ENCODE measurements at regions not wholly inside any gene's neighbourhood (a gene's known extent, or its start where the extent isn't known, plus 50 kb on each side); places are given as distances from the start of the nearest gene placed in this dataset.

DNA sequence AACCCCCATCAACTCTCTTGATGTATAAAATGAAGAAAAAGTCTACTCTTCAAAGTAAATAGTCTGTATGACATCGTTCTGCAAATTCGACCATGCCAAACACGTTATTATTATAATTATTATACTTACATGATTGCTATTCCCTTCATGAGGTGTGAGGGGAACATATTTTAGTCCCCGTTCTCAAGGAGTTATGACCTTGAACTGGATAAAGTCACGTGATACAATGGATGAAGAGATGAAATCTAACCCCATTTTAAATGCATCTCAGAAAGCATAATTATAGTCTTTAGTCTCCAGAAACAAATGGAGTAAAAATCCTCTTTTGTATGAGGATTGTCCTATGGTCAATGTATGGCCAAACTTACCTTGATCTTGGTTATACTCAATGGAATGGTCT, 250.3 kb downstream of the HS3ST1 start:
- H3F3A ChIP-seq (ENCODE audit: low read depth): no peaks in the 10 kb centered on the region
- H3K79me2 ChIP-seq (ENCODE audit: insufficient read depth, low read length): no peaks in the 10 kb centered on the region
- H3K9ac ChIP-seq (ENCODE audit: low read depth, low read length, poor library complexity, severe bottlenecking): no peak overlapping the region
- H2AFZ ChIP-seq (ENCODE audit: low read length): no peak overlapping the region
- H3K27me3 ChIP-seq (ENCODE audit: insufficient read depth, low read length, poor library complexity, severe bottlenecking): no peaks in the 10 kb centered on the region
- H3K4me2 ChIP-seq (ENCODE audit: low read depth, low read length, poor library complexity, severe bottlenecking): no peak overlapping the region
- no peak overlapping the region for H3K4me3 ChIP-seq (ENCODE audit: low read length, poor library complexity, severe bottlenecking)
- peaks cover 3% of the 10 kb centered on the region for H3K4me1 ChIP-seq (ENCODE audit: insufficient read depth, low read length, poor library complexity, severe bottlenecking)
- H3K9me2 ChIP-seq (replicated peaks; ENCODE audit: low read depth, low read length): no peaks in the 10 kb centered on the region
- H4K20me1 ChIP-seq (ENCODE audit: insufficient read depth, low read length, poor library complexity, severe bottlenecking): no peaks in the 10 kb centered on the region
- no peaks in the 10 kb centered on the region for H3K9me3 ChIP-seq (ENCODE audit: insufficient read depth, low read depth, low read length)
- TF ChIP-seq, protein P1, sequence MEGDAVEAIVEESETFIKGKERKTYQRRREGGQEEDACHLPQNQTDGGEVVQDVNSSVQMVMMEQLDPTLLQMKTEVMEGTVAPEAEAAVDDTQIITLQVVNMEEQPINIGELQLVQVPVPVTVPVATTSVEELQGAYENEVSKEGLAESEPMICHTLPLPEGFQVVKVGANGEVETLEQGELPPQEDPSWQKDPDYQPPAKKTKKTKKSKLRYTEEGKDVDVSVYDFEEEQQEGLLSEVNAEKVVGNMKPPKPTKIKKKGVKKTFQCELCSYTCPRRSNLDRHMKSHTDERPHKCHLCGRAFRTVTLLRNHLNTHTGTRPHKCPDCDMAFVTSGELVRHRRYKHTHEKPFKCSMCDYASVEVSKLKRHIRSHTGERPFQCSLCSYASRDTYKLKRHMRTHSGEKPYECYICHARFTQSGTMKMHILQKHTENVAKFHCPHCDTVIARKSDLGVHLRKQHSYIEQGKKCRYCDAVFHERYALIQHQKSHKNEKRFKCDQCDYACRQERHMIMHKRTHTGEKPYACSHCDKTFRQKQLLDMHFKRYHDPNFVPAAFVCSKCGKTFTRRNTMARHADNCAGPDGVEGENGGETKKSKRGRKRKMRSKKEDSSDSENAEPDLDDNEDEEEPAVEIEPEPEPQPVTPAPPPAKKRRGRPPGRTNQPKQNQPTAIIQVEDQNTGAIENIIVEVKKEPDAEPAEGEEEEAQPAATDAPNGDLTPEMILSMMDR (conservative IDR thresholded peaks at IDR 0.05; ENCODE audit: low read length): no peak
- TF ChIP-seq EZH2phosphoT487 (IDR thresholded peaks at IDR 0.05; ENCODE audit: borderline replicate concordance): no peak
- H3K36me3 ChIP-seq (ENCODE audit: insufficient read depth, low read length): no peaks in the 10 kb centered on the region

DNA sequence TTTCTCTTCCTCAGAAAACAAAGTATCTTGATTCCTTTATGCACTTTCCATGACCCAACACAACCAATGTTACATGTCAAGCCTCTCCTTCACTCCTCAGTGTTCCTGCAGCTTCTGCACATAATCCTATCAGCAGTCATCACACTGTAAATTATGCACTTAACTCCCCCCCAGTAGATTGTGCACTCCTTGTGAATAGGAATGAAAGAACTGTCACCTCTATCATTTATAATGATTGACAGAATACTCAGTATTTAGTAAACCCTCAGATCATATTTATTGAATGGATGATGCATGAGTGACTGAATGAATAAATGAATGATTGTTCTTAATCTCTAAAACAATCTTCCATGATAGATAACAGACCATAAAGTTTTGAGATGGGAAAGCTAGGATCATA, 253.3 kb downstream of the HS3ST1 start:
- H3K9me2 ChIP-seq (replicated peaks; ENCODE audit: low read depth, low read length): no peaks in the 10 kb centered on the region
- H3F3A ChIP-seq (ENCODE audit: low read depth): no peaks in the 10 kb centered on the region
- H3K9me3 ChIP-seq (ENCODE audit: insufficient read depth, low read depth, low read length): no peaks in the 10 kb centered on the region
- no peak overlapping the region for H3K9ac ChIP-seq (ENCODE audit: low read depth, low read length, poor library complexity, severe bottlenecking)
- no peak overlapping the region for H2AFZ ChIP-seq (ENCODE audit: low read length)
- no peak overlapping the region for H3K4me2 ChIP-seq (ENCODE audit: low read depth, low read length, poor library complexity, severe bottlenecking)
- peaks cover 3% of the 10 kb centered on the region for H3K4me1 ChIP-seq (ENCODE audit: insufficient read depth, low read length, poor library complexity, severe bottlenecking)
- TF ChIP-seq EZH2phosphoT487 (IDR thresholded peaks at IDR 0.05; ENCODE audit: borderline replicate concordance): no peak
- TF ChIP-seq, protein P1 (conservative IDR thresholded peaks at IDR 0.05; ENCODE audit: low read length): no peak
- no peak overlapping the region for H3K4me3 ChIP-seq (ENCODE audit: low read length, poor library complexity, severe bottlenecking)
- no peaks in the 10 kb centered on the region for H3K79me2 ChIP-seq (ENCODE audit: insufficient read depth, low read length)
- no peaks in the 10 kb centered on the region for H4K20me1 ChIP-seq (ENCODE audit: insufficient read depth, low read length, poor library complexity, severe bottlenecking)
- H3K36me3 ChIP-seq (ENCODE audit: insufficient read depth, low read length): peaks cover 4% of the 10 kb centered on the region; the same call in 1 of the 2 replicates
- no peaks in the 10 kb centered on the region for H3K27me3 ChIP-seq (ENCODE audit: insufficient read depth, low read length, poor library complexity, severe bottlenecking)

DNA sequence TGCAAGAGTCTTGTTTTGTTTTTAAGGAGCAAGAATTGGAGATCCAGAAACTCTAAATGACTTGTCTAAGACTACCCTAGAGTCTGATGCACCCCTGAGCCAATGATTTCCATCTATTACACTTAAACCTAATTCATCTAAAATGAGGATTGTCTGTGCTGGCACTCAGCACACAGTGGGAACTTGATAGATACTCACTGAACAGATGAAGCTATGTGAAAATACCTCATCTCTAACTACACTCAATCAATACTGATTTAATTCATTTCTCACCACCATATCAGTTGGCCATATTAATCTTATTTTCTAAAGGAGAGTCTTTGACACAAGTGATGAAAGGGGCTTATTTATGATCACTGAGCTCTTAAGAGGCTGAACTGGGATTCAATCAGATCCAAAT, 262.1 kb downstream of the HS3ST1 start:
- H3K27me3 ChIP-seq (ENCODE audit: insufficient read depth, low read length, poor library complexity, severe bottlenecking): no peaks in the 10 kb centered on the region
- no peak overlapping the region for H3K4me3 ChIP-seq (ENCODE audit: low read length, poor library complexity, severe bottlenecking)
- H3K9me2 ChIP-seq (replicated peaks; ENCODE audit: low read depth, low read length): no peaks in the 10 kb centered on the region
- H3K36me3 ChIP-seq (ENCODE audit: insufficient read depth, low read length): peaks cover 34% of the 10 kb centered on the region; the same call in 1 of the 2 replicates
- no peak overlapping the region for H3K9ac ChIP-seq (ENCODE audit: low read depth, low read length, poor library complexity, severe bottlenecking)
- H3F3A ChIP-seq (ENCODE audit: low read depth): no peaks in the 10 kb centered on the region
- no peak overlapping the region for H2AFZ ChIP-seq (ENCODE audit: low read length)
- no peak overlapping the region for H3K4me2 ChIP-seq (ENCODE audit: low read depth, low read length, poor library complexity, severe bottlenecking)
- no peaks in the 10 kb centered on the region for H3K4me1 ChIP-seq (ENCODE audit: insufficient read depth, low read length, poor library complexity, severe bottlenecking)
- H3K79me2 ChIP-seq (ENCODE audit: insufficient read depth, low read length): no peaks in the 10 kb centered on the region
- H4K20me1 ChIP-seq (ENCODE audit: insufficient read depth, low read length, poor library complexity, severe bottlenecking): no peaks in the 10 kb centered on the region
- TF ChIP-seq, protein P1 (conservative IDR thresholded peaks at IDR 0.05; ENCODE audit: low read length): no peak
- no peak for TF ChIP-seq EZH2phosphoT487 (IDR thresholded peaks at IDR 0.05; ENCODE audit: borderline replicate concordance)
- H3K9me3 ChIP-seq (ENCODE audit: insufficient read depth, low read depth, low read length): no peaks in the 10 kb centered on the region

Data from Loucy (cell line).